HepG2 (cell line): ENCODE measurements at regions not wholly inside any gene's neighbourhood (a gene's known extent, or its start where the extent isn't known, plus 50 kb on each side); places are given as distances from the start of the nearest gene placed in this dataset.

Experiments used
- FOXA3 ChIP-seq: IDR thresholded peaks from 2 replicates; pipeline ENCODE4 v1.6.1; 2016; ENCODE audit warnings: missing genetic modification reagents, missing compliant biosample characterization
- HNF4A ChIP-seq: sonication (generic); formaldehyde crosslinking; IDR thresholded peaks from 2 replicates; pipeline ENCODE4 v1.4.0; 2020; ENCODE audit warnings: missing genetic modification reagents
- NBN ChIP-seq: fragments of 450-650 bp; conservative IDR thresholded peaks from 2 replicates; pipeline ENCODE4 v1.6.1; 2017
- NFATC3 ChIP-seq: sonication (generic); formaldehyde crosslinking; IDR thresholded peaks from 2 replicates; pipeline ENCODE4 v1.5.1; 2020; ENCODE audit warnings: mild to moderate bottlenecking, missing genetic modification reagents
- NR2C2 ChIP-seq: sonication (generic); formaldehyde crosslinking; IDR thresholded peaks from 2 replicates; pipeline ENCODE4 v1.4.0; 2020; ENCODE audit warnings: missing genetic modification reagents, mild to moderate bottlenecking, moderate library complexity, borderline replicate concordance
- SMC3 ChIP-seq: IDR thresholded peaks from 2 replicates; pipeline ENCODE4 v1.6.1; 2011; ENCODE audit warnings: low read length, improper control_type of control experiment
- TAF1 ChIP-seq: sonication (generic); formaldehyde crosslinking; IDR thresholded peaks from 2 replicates; pipeline ENCODE4 v1.4.0; 2020; ENCODE audit warnings: missing genetic modification reagents
- YY1 ChIP-seq: IDR thresholded peaks from 2 replicates; pipeline ENCODE4 v1.6.1; 2011; ENCODE audit warnings: low read length, low read depth, moderate library complexity, mild to moderate bottlenecking; ENCODE audit not compliant: insufficient read depth, insufficient replicate concordance
- TF ChIP-seq, protein P1 (sequence below): sonication (generic); formaldehyde crosslinking; IDR thresholded peaks from 2 replicates; pipeline ENCODE4 v1.5.0; 2020; ENCODE audit warnings: mild to moderate bottlenecking, missing genetic modification reagents, moderate library complexity

GRCh38 chr3:107100573-107100972 is 276.7 kb upstream of the CCDC54 start:
- no peak for TF ChIP-seq TAF1
- TF ChIP-seq NFATC3 = no peak
- no peak for TF ChIP-seq SMC3
- TF ChIP-seq HNF4A (CRISPR knock-in tag) = no peak
- no peak for TF ChIP-seq NBN
- TF ChIP-seq, protein P1, sequence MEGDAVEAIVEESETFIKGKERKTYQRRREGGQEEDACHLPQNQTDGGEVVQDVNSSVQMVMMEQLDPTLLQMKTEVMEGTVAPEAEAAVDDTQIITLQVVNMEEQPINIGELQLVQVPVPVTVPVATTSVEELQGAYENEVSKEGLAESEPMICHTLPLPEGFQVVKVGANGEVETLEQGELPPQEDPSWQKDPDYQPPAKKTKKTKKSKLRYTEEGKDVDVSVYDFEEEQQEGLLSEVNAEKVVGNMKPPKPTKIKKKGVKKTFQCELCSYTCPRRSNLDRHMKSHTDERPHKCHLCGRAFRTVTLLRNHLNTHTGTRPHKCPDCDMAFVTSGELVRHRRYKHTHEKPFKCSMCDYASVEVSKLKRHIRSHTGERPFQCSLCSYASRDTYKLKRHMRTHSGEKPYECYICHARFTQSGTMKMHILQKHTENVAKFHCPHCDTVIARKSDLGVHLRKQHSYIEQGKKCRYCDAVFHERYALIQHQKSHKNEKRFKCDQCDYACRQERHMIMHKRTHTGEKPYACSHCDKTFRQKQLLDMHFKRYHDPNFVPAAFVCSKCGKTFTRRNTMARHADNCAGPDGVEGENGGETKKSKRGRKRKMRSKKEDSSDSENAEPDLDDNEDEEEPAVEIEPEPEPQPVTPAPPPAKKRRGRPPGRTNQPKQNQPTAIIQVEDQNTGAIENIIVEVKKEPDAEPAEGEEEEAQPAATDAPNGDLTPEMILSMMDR = no peak
- TF ChIP-seq FOXA3 (CRISPR knock-in tag) = no peak
- no peak for TF ChIP-seq YY1
- no peak for TF ChIP-seq NR2C2
